ENCODE measurements at regions not wholly inside any gene's neighbourhood (a gene's known extent, or its start where the extent isn't known, plus 50 kb on each side); places are given as distances from the start of the nearest gene placed in this dataset.

DNA sequence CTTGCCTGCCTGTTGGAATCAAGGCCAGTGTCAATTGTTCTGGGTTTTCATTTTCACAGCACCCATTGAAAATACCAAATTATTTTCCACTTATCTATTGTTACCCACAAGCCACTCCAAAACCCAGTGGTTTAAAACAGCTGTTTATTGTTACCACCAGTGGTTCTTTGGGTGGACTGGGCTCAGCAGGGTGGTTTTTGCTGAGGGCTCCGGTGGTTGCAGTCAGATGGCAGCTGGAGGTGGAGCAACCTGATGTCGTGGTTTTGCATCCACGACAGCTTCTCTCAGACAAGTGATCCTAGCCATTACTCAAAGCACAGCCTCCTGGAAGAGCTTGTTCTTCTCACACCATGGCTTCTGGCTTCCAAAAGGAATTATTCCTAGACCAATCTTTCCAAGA lies 235.1 kb upstream of the ADARB2 start:
- no peak for DNase-seq

DNA sequence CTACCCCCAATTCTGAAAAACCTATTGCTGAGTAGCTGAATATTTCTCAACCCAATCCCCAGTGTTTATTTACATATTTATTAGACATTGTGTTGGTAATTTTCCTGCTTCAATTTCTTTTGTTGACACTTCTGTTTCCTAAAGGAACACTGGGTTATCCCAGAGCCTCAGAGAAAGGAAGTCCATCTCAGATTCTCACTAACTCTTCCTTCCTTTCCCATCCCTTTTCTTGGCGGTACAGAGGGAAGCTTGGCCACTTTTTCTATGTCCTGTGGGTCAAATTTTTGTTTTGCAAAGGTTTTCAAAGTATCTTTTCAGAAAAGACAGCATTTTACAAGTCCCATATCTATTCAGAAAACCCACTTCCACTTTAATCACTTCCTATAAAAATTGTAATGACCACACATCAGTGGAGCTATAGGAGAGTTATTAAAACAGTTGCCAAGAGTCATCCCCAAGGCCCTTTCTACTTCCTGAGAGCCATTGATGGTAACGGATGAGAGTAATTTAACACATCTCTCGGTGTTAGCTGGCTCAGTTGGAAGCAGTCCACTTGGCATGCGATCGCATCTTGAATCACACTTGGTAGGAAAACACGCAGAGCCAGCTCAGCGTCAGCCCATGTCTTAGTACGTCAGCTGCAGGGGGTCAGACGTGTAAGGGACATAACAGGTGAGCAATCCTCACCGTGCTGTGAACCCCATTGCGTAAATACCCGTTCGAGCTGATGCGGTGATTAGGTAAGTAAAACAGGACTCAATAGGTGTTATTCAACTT lies 231.1 kb upstream of the ADARB2 start:
- DNase-seq, result no peak

DNA sequence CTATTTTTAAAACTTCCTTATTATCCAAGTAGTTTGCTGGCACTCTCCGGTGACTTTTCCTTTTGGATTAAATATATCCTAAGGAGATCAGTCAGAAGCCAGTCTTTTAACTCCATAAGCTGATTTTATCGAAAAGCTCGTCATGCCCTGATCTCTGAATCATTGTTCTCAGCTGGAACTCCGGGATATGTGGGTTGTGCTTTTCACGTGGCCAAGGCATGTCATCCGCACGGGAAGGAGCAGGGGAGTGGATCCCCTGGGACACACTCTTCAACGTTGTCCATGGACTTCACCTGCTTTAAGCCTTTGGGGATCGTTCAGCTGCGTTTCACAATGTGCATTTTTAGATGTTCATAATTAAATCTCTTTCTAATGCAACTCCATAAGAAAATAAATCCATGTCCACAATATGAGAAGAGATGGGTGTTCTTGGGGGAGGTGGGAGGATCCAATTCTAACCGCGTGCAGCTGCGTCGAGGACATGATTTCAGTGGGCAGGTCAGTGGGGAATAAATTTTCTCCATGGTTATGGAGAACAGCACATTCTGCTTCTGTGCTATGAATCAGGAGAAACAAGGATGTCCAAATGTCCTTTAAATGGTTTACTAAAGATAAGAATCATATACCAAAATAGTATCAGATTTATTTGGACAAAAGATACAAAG lies 229.5 kb upstream of the ADARB2 start:
- no peak for DNase-seq

DNA sequence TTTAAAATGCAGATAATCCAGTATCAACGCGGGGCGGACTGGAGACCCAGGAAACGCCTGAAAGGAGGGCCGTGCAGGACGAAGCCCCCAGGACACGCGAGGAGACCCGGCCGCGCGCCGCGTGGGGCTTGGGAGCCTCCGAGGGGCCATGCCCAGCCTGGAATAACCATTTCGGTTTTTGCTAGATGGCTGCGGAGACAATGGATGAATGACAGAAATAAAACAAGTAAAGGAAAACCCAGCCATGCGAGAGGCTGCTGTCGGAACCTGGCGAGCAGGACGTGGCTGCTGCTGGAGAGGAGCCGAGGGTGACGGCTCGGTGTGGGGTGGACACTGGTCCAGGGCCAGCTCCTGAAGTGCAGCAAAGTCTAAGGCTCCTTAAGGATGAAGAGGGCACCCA lies 227.2 kb upstream of the ADARB2 start:
- DNase-seq, result no peak

DNA sequence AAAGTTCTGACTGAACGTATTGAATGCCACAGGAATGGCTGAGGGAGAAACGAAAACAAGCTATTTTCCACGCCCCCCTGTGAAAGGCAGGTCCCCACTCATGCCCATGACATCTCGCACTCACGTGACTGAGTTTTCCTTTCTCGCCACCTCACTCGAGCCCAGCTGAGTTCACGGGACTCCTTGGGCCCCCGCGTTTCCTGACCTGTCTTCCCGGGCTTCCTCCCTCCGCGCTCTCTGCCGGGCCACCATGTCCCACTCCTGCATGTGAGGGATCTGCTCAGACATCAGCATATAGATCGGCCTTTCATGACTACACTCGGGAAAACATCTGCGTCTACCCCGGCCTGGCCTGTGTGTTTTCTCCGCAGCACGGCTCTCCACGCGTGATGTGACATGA lies 226.0 kb upstream of the ADARB2 start:
- DNase-seq, result no peak

DNA sequence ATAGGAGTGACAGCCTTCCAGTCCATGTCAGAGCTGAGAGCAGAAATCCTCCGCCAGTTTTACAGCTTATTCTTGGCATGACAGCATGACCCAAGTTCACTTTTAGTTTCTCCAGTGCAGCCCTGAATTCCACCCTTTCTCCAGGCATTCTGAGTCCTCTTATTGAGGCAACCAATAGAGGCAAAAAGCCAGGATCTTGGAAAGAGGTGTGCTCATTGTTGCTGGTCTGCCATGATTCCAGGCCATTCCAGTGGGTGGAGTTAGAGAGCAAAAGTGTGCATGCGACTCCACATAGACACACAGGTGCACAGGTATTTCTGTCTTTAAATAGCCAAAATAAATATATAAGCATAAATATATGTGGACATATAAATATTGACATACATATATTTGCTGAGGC lies 224.7 kb upstream of the ADARB2 start:
- DNase-seq, result no peak

DNA sequence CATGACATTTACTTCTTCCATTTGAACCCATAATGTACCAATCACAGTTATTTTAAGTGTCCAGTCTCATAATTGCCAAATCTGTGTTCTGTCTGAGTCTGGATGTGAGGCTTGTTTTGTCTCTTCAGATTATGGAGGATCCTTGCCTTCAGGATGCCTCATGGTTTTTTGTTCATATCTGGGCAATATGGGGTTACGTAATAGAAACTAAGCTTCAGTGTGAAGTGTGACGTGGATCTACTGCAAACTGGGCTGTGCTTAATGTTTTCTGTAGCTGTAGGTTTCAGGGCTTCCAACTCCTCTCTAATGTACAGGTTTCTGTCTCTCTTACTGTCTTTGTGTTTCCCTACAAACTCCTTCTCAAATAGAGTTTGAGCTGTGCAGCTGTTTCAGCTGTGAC lies 223.7 kb upstream of the ADARB2 start:
- no peak for DNase-seq

DNA sequence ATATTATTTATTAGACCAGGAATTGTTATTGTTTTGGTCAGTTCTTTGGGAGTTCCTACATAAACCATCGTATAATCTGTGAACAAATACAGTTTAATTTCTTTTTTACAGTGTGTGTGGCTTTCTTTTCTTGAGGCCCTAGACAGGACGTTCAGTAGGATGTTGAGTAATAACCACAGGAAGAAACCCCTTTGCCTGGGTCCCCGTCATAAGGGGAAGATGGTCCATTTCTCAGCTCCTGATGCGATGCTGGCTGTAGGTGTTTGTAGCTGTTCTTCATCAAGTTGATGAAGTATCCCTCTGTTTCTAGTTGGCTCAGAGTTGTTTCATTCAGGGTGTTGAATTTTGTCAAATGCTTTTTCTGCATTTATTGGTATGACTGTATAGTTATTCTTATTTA lies 219.7 kb upstream of the ADARB2 start:
- no peak for DNase-seq

DNA sequence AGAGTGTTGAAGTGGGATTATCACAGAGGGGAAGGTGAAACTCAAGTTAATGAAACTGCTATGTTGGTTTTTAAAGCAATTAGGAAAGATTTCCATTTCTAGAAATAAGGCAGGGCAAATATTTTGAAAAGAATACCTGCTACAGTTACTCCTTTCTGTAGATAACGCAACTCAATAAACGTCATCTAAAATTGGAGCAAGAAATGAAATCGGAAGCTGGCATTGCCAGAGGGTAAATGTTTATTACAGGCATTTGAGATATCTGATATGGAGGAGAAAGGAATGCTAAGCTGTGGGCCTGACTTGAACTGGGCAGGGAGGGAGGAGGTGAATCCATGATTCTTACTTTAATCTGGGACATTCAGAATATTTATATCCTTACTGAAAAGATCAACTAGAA lies 217.0 kb upstream of the ADARB2 start:
- DNase-seq, result no peak

DNA sequence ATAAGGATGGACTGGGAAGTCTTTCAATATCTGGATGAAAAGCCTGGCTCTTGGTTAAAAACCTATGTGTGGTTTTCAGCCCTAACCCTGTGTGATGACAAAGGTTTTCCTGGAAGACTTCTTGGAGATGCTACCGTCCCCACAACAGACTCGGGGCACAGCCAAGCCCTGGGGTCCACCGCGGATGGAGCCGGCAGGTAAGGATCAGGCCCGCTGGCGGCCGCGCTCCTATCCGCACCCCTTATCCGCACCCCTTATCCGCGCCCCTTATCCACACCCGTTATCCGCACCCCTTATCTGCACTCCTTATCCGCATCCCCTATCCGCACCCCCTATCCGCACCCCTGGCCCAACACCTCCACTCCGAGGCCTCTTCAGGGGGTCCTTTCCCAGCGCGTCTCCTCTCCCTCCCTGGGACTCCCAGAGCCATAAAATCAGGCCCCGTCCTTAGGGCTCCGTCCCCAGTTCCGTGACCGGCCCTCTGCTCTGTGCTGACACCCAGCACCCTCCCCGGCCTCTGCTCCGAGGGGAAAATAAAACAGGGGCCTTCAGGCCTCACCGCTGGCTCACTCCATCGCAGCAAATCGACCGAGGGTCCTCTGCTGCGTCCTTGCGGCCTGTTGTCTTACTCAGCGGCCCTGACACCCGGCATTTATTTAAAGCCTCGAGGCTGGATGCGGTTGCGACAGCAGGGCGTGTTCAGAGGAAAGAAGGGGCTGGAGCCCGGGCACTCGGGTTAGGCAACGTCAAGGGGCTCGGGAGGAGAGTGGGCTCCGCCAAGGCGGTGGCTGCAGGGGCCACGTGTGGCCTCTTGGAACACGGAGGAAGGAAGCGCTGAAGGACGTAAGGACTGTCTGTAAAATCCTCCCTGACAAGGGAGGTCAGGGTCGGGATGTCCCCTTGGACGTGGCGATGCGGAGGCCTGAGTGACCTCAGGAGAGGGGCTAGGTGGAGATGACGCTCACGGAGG lies 215.1 kb upstream of the ADARB2 start:
- DNase-seq, result no peak

DNA sequence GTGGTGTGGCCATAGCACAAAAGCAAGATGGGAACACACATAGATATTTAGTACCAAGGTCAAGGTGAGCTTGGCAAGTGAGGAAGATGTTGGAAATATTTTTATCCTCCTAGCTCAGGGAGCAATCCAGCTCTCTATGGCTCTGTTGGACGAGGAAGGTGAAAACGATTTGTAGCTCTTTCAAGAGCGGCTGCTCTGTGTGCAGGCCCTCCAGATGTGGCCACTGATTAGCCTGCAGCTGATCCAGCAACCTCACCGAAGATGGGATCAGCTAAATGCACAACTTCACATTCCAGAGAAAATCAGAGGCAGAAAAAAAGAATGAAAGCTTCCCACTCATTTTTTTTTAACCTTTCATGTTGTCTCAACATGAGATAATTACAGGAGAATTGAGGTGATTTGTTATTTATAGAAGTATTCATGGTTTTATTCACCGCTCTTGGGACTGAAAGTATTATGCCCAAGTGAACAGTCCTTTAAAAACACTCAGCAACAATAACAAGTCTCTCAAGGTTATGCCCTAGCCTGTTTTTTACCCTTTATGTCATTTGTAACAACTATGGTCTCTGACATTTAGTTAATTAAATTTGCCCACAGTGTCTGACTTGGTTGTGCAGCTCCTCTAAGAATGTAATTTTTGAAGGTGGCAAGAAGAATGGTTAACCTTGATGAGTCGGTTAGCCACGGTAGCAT lies 213.6 kb upstream of the ADARB2 start:
- no peak for DNase-seq

DNA sequence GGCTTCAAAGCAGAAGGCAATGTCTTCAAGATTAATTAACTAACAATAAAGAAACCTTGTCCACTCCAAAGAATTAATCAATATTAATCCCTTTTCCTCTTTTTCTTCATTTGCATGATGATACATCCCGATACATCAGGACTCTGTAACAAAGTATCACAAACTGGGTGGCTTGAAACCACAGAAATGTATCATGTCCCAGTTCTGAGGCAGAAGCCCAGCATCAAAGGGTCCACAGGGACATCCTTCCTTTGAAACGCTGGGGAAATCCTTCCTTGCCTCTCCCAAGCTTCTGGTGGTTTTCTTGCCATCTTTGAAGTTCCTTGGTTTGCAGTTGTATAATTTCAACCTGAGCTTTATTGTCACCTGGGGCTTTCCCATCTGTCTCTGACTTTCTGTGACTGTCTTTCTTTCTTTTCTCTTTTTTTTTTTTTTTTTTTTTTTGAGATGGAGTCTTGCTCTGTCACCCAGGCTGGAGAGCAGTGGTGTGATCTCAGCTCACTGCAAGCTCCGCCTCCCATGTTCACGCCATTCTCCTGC lies 210.2 kb upstream of the ADARB2 start:
- no peak for DNase-seq

DNA sequence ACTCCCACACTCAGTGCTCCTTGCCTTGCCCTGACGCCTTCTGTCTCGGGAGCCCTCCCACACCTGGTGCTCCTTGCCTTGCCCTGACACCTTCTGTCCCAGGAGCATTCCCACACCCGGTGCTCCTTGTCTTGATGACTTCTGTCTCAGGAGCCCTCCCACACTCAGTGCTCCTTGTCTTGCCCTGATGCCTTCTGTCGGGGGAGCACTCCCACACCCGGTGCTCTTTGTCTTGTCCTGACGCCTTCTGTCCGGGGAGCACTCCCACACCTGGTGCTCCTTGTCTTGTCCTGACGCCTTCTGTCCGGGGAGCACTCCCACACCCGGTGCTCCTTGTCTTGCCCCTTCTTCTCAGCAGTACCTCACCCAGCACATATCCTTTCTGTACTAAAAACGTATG lies 207.2 kb upstream of the ADARB2 start:
- DNase-seq, result no peak

DNA sequence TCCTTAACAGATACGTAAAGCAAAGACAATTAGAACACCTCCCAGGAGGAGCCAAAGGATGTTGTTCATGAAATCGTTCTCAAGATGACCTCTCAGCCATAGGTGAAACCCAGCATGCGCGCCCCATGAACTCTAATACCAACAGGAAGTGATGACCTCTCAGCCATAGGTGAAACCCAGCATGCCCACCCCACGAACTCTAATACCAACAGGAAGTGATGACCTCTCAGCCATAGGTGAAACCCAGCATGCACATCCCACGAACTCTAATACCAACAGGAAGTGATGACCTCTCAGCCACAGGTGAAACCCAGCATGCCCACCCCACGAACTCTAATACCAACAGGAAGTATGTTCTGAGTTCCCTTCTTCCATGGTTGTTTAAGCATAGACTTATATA lies 205.2 kb upstream of the ADARB2 start:
- no peak for DNase-seq

DNA sequence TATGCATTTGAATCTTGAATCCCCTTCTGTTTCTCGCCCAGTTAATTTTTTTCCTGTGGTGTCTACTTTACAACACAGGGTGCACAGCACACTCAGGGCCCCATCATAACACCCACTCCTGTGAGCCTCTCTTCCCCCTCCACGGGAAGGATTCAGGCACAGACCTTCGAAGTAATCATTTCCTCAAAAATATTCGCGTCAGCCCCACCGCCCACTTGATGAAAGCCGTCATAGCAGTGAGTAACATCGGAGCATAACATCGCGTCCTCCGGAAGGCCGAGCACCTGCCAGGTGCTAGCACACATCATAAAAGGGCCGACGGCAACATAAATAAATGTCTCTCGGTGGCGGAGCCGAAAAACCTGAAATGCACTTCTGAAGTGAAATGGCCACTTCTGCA lies 201.7 kb upstream of the ADARB2 start:
- no peak for DNase-seq

DNA sequence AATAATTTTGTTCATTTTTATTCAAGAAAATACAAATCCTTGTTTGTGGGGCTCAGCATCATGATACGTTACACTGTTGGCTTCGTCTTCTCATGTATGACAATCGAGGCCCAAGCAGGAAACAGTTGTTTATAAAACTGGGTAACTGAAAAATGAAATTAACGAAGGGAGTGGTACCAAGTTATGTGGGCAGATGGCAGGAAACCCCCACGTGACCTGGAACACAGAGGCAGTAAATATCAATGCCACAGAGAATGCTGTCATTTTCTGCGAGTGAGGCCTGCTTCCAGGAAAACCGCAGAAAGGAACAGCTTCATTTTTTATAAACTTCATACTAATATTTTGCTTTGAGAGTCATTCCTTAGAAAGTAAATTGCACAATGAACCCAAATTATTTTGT lies 201.0 kb upstream of the ADARB2 start:
- no peak for DNase-seq

DNA sequence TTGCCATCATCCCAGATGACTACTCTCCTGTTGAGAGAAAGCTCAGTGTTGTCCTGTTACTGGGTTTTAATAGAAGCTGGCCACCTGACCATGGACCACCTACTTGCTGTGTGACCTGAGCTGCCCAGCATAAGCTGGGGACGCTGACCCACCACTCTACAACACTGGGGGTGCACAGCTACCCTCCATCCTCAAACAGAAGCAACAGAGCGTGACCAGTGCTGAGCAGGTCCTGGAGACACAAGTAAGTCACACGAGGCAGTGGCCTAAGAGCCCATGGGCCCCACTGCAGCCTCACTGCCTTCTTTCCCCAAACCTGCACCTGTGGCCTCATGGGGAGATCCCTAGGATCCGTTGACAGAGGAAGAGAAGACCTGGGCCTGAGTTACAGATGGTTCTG lies 198.6 kb upstream of the ADARB2 start:
- DNase-seq, result no peak

DNA sequence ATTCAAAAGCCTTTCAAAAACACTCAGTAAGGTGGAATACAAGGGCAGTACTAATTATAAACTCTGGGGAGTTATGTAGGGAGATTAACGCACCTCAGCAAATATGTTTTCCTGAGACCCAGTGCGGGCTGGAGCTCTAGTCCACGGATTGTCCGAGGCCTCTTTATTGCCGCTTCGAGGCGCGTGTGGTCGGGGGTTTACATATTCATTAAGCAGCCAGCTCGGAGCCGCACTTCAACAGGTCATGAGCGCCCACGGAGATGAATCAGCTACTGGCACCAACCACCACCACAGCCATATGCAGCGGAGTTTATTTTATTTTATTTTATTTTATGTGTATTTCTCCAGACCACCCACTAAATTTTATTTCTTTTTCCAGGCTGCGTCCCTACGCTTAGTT lies 195.9 kb upstream of the ADARB2 start:
- no peak for DNase-seq

DNA sequence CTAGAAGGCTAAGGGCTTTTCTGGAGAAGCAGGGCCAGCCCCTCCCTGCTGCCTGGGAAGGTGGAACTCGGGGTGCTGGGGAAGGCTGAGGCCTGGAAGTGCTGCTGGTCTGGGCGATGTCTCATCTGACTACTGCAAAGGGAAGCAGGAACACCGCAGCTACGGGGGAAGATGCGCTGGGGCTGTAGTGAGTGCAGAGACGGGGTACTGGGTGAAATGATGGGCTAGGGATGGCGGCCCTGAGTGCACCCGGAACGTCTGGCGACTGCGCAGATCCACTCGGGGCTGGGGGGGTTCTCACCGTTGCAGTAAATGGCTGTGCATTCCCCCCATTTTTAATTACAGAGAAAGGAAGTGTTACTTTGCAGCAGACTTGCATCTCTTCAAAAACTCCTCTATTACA lies 195.4 kb upstream of the ADARB2 start:
- no peak for DNase-seq

DNA sequence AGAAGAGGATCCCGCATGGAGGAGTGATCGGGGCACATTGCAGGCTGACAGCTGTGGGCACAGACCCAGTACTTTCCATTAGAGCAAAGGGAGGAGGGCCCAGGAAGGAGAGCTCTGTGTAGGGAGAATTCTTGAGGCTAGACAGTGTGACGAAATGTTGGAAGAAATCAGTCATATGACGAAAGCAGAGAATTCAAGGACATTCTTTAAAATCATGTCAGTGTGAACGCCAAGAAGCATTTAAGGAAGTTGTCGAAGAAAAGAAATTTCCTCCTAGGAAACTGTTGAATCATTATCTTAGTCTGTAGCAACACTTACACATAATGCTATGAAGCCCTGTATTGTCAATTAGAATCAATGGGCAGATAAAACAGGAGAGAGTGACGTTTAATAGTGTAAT lies 191.3 kb upstream of the ADARB2 start:
- DNase-seq, result no peak

DNA sequence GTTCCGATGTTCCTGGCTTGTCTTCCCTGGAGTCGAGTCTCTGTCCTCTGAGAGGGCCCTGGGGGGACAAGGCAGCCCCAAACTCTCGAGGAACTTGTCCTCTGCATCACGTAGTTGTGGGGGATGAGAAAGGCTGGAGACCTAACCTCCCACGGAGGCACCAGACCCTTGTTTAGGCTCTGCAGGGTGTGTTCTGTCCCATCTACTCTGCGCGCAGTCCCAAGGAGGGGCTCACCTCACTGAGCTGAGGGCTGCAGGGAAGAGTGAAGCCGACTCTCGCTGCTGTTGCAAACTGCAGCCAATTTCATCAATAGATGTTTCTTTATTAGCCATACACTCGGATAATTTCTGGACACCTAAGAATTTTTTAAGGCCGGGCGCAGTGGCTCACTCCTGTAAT lies 186.7 kb upstream of the ADARB2 start:
- no peak for DNase-seq

DNA sequence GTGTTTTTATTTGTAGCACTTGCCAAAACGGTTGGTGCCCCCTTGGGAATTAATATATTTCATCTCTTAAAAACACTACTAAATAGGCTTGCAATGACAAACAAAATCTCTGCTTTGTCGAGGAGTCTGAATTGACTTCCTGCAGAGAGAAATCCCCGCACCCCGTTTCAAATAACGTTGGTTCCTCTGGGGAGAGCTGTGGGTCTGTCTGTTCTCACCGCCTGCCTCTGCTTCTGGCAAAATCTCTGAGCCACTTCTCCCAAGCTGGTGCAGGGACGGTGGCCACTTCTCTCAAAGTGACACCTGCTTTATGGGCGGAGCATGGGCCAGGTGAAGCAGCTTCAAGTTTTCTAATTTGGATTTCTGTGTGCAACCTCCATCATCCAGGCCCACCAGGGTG lies 186.3 kb upstream of the ADARB2 start:
- no peak for DNase-seq

DNA sequence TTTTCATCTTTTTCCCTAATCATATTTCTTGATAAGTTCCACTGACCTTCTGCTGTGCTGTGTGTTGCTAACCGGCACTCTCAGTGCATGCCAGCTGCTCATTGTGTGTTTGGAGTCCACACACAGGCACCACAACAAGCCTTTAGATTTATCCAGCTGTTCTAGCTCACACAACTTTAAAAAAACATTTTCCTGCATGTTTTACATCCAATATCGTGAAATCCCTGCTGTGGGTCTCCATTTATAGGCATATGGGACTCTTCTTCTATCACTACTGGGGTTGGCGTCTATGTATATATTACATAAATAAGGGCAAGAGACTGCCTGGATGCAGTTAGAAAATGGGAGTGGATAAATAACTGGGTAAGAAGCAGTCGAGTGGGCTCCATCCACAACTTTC lies 183.6 kb upstream of the ADARB2 start:
- no peak for DNase-seq
